ENCODE measurements at regions not wholly inside any gene's neighbourhood (a gene's known extent, or its start where the extent isn't known, plus 50 kb on each side); places are given as distances from the start of the nearest gene placed in this dataset.

- Histone ChIP-seq H4K20me1 (ENCODE audit: insufficient read depth, low read length) (no peaks in the 10 kb centered on the region), H2AFZ (ENCODE audit: low read depth, low read length) (no peak overlapping the region), H3K4me2 (ENCODE audit: low read length) (no peak overlapping the region), H3K9me3 (ENCODE audit: insufficient read depth, low read length) (no peaks in the 10 kb centered on the region), H3K36me3 (replicated peaks; ENCODE audit: low read depth, low read length) (no peaks in the 10 kb centered on the region), H3K27ac (ENCODE audit: low read length) (no peak overlapping the region), H3K4me1 (ENCODE audit: low read length) (no peaks in the 10 kb centered on the region), H3K9ac (ENCODE audit: low read length) (no peak overlapping the region), H3K79me2 (ENCODE audit: low read length) (no peaks in the 10 kb centered on the region), H3K4me3 (ENCODE audit: low read length) (no peak overlapping the region), H3K27me3 (ENCODE audit: low read depth, low read length) (peaks cover 16% of the 10 kb centered on the region)
- TF ChIP-seq EZH2phosphoT487 (IDR thresholded peaks at IDR 0.05; ENCODE audit: low read depth): no peak
- no peak for TF ChIP-seq CTCF (IDR thresholded peaks at IDR 0.05; ENCODE audit: low read depth, low read length)
These were observed 90.2 kb upstream of the UQCRFS1 start for GRCh38 chr19:29303069-29303718.

GRCh38 chr19:29303719-29304090 lies 90.8 kb upstream of the UQCRFS1 start:
- Histone ChIP-seq H3K4me2 (ENCODE audit: low read length) (no peak overlapping the region), H3K36me3 (replicated peaks; ENCODE audit: low read depth, low read length) (no peaks in the 10 kb centered on the region), H2AFZ (ENCODE audit: low read depth, low read length) (no peak overlapping the region), H3K4me1 (ENCODE audit: low read length) (no peaks in the 10 kb centered on the region), H3K4me3 (ENCODE audit: low read length) (no peak overlapping the region), H3K27ac (ENCODE audit: low read length) (no peak overlapping the region), H3K79me2 (ENCODE audit: low read length) (no peaks in the 10 kb centered on the region), H3K9me3 (ENCODE audit: insufficient read depth, low read length) (no peaks in the 10 kb centered on the region), H4K20me1 (ENCODE audit: insufficient read depth, low read length) (no peaks in the 10 kb centered on the region), H3K9ac (ENCODE audit: low read length) (no peak overlapping the region), H3K27me3 (ENCODE audit: low read depth, low read length) (peaks cover 20% of the 10 kb centered on the region)
- TF ChIP-seq CTCF (IDR thresholded peaks at IDR 0.05; ENCODE audit: low read depth, low read length): no peak
- TF ChIP-seq EZH2phosphoT487 (IDR thresholded peaks at IDR 0.05; ENCODE audit: low read depth): no peak

- Histone ChIP-seq H3K36me3 (replicated peaks; ENCODE audit: low read depth, low read length) (no peaks in the 10 kb centered on the region), H4K20me1 (ENCODE audit: insufficient read depth, low read length) (no peaks in the 10 kb centered on the region), H3K4me3 (ENCODE audit: low read length) (no peak overlapping the region), H3K79me2 (ENCODE audit: low read length) (no peaks in the 10 kb centered on the region), H3K27ac (ENCODE audit: low read length) (no peak overlapping the region), H3K9ac (ENCODE audit: low read length) (no peak overlapping the region), H2AFZ (ENCODE audit: low read depth, low read length) (no peak overlapping the region), H3K4me1 (ENCODE audit: low read length) (no peaks in the 10 kb centered on the region), H3K27me3 (ENCODE audit: low read depth, low read length) (peaks cover 30% of the 10 kb centered on the region), H3K4me2 (ENCODE audit: low read length) (no peak overlapping the region), H3K9me3 (ENCODE audit: insufficient read depth, low read length) (no peaks in the 10 kb centered on the region)
- no peak for TF ChIP-seq CTCF (IDR thresholded peaks at IDR 0.05; ENCODE audit: low read depth, low read length)
- TF ChIP-seq EZH2phosphoT487 (IDR thresholded peaks at IDR 0.05; ENCODE audit: low read depth): no peak
These were observed 92.3 kb upstream of the UQCRFS1 start for GRCh38 chr19:29305268-29305667.

GRCh38 chr19:29308977-29309590 lies 96.1 kb upstream of the UQCRFS1 start:
- Histone ChIP-seq H3K4me3 (ENCODE audit: low read length) (no peak overlapping the region), H3K27ac (ENCODE audit: low read length) (no peak overlapping the region), H4K20me1 (ENCODE audit: insufficient read depth, low read length) (no peaks in the 10 kb centered on the region), H3K9me3 (ENCODE audit: insufficient read depth, low read length) (no peaks in the 10 kb centered on the region), H3K27me3 (ENCODE audit: low read depth, low read length) (peaks cover 46% of the 10 kb centered on the region; the same call in 1 of the 2 replicates), H3K79me2 (ENCODE audit: low read length) (no peaks in the 10 kb centered on the region), H3K36me3 (replicated peaks; ENCODE audit: low read depth, low read length) (no peaks in the 10 kb centered on the region), H2AFZ (ENCODE audit: low read depth, low read length) (no peak overlapping the region), H3K4me1 (ENCODE audit: low read length) (no peaks in the 10 kb centered on the region), H3K9ac (ENCODE audit: low read length) (no peak overlapping the region), H3K4me2 (ENCODE audit: low read length) (no peak overlapping the region)
- TF ChIP-seq EZH2phosphoT487 (IDR thresholded peaks at IDR 0.05; ENCODE audit: low read depth): no peak
- TF ChIP-seq CTCF (IDR thresholded peaks at IDR 0.05; ENCODE audit: low read depth, low read length): no peak
